ENCODE measurements at regions not wholly inside any gene's neighbourhood (a gene's known extent, or its start where the extent isn't known, plus 50 kb on each side); places are given as distances from the start of the nearest gene placed in this dataset.
A peak's percentile ranks its signal among the peaks of the same experiment; 100 is the strongest.
"Not testable (repeated sequence)": the region's sequence is repeated elsewhere in the genome, so short reads cannot be mapped to it uniquely, and the experiment has no call there.

GRCh38 chr9:88278036-88278435 lies 110.2 kb upstream of the SPIN1 start:
- DNase-seq = no peak

GRCh38 chr9:88274078-88274477 lies 114.2 kb upstream of the SPIN1 start:
- DNase-seq = no peak

- no peak for DNase-seq
Observed at GRCh38 chr9:88272986-88273385, 115.3 kb upstream of the SPIN1 start.

- DNase-seq = no peak
Observed at GRCh38 chr9:88270413-88270812, 117.8 kb upstream of the SPIN1 start.

GRCh38 chr9:88268886-88269285 lies 119.4 kb upstream of the SPIN1 start:
- DNase-seq = no peak

GRCh38 chr9:88267283-88267682 lies 121.0 kb upstream of the SPIN1 start:
- DNase-seq = no peak

- no peak for DNase-seq
Observed at GRCh38 chr9:88266416-88266815, 121.8 kb upstream of the SPIN1 start.

GRCh38 chr9:88259001-88259400 lies 120.7 kb upstream of the SPATA31C2 start:
- no peak for DNase-seq

- DNase-seq = no peak
Observed at GRCh38 chr9:88258601-88259000, 120.3 kb upstream of the SPATA31C2 start.

- DNase-seq = no peak
Observed at GRCh38 chr9:88258024-88258423, 119.7 kb upstream of the SPATA31C2 start.

- no peak for DNase-seq
Observed at GRCh38 chr9:88256216-88256615, 117.9 kb upstream of the SPATA31C2 start.

- DNase-seq = not testable (repeated sequence)
Observed at GRCh38 chr9:88255806-88256205, 117.5 kb upstream of the SPATA31C2 start.

GRCh38 chr9:88251903-88252302 lies 113.6 kb upstream of the SPATA31C2 start:
- no peak for DNase-seq

GRCh38 chr9:88243736-88244135 lies 105.5 kb upstream of the SPATA31C2 start:
- DNase-seq = no peak

- DNase-seq = no peak
Observed at GRCh38 chr9:88242879-88243278, 104.6 kb upstream of the SPATA31C2 start.

GRCh38 chr9:88237991-88238571 lies 99.8 kb upstream of the SPATA31C2 start:
- peak in 1 of 2 donors; percentile 2 for DNase-seq

- DNase-seq = no peak
Observed at GRCh38 chr9:88237479-88237961, 99.2 kb upstream of the SPATA31C2 start.

- DNase-seq = no peak
Observed at GRCh38 chr9:88236511-88237478, 98.5 kb upstream of the SPATA31C2 start.

- no peak for DNase-seq
Observed at GRCh38 chr9:88235615-88236014, 97.3 kb upstream of the SPATA31C2 start.

GRCh38 chr9:88234114-88234513 lies 95.8 kb upstream of the SPATA31C2 start:
- DNase-seq = no peak

- no peak for DNase-seq
Observed at GRCh38 chr9:88233091-88233490, 94.8 kb upstream of the SPATA31C2 start.

GRCh38 chr9:88230612-88231011 lies 92.3 kb upstream of the SPATA31C2 start:
- no peak for DNase-seq

- no peak for DNase-seq
Observed at GRCh38 chr9:88229434-88229833, 91.2 kb upstream of the SPATA31C2 start.

GRCh38 chr9:88224938-88225337 lies 86.7 kb upstream of the SPATA31C2 start:
- DNase-seq = no peak
